ENCODE measurements at regions not wholly inside any gene's neighbourhood (a gene's known extent, or its start where the extent isn't known, plus 50 kb on each side); places are given as distances from the start of the nearest gene placed in this dataset.

GRCh38 chr7:85714951-85715350, 528.1 kb upstream of the SEMA3D start:
- H3K4me3 ChIP-seq (ENCODE audit: low read length, poor library complexity, severe bottlenecking), result no peak overlapping the region
- no peaks in the 10 kb centered on the region for H3K36me3 ChIP-seq (ENCODE audit: insufficient read depth, low read length)
- H3K9me2 ChIP-seq (replicated peaks; ENCODE audit: low read depth, low read length), result no peaks in the 10 kb centered on the region
- H3K4me1 ChIP-seq (ENCODE audit: insufficient read depth, low read length, poor library complexity, severe bottlenecking), result no peaks in the 10 kb centered on the region
- no peaks in the 10 kb centered on the region for H4K20me1 ChIP-seq (ENCODE audit: insufficient read depth, low read length, poor library complexity, severe bottlenecking)
- H2AFZ ChIP-seq (ENCODE audit: low read length), result no peak overlapping the region
- H3K79me2 ChIP-seq (ENCODE audit: insufficient read depth, low read length), result no peaks in the 10 kb centered on the region
- H3K9ac ChIP-seq (ENCODE audit: low read depth, low read length, poor library complexity, severe bottlenecking), result no peak overlapping the region
- H3K9me3 ChIP-seq (ENCODE audit: insufficient read depth, low read depth, low read length), result no peaks in the 10 kb centered on the region
- no peaks in the 10 kb centered on the region for H3F3A ChIP-seq (ENCODE audit: low read depth)
- no peak for TF ChIP-seq EZH2phosphoT487 (IDR thresholded peaks at IDR 0.05; ENCODE audit: borderline replicate concordance)
- no peak for TF ChIP-seq CTCF (conservative IDR thresholded peaks at IDR 0.05; ENCODE audit: low read length)
- H3K4me2 ChIP-seq (ENCODE audit: low read depth, low read length, poor library complexity, severe bottlenecking), result no peak overlapping the region
- H3K27me3 ChIP-seq (ENCODE audit: insufficient read depth, low read length, poor library complexity, severe bottlenecking), result no peaks in the 10 kb centered on the region

GRCh38 chr7:85714043-85714578, 527.3 kb upstream of the SEMA3D start:
- no peak overlapping the region for H3K4me2 ChIP-seq (ENCODE audit: low read depth, low read length, poor library complexity, severe bottlenecking)
- TF ChIP-seq EZH2phosphoT487 (IDR thresholded peaks at IDR 0.05; ENCODE audit: borderline replicate concordance) (no peak), CTCF (conservative IDR thresholded peaks at IDR 0.05; ENCODE audit: low read length) (no peak)

GRCh38 chr7:85713171-85713570, 526.3 kb upstream of the SEMA3D start:
- H3K4me1 ChIP-seq (ENCODE audit: insufficient read depth, low read length, poor library complexity, severe bottlenecking), result no peaks in the 10 kb centered on the region
- no peak overlapping the region for H3K9ac ChIP-seq (ENCODE audit: low read depth, low read length, poor library complexity, severe bottlenecking)
- H3K27me3 ChIP-seq (ENCODE audit: insufficient read depth, low read length, poor library complexity, severe bottlenecking), result no peaks in the 10 kb centered on the region
- H3K4me2 ChIP-seq (ENCODE audit: low read depth, low read length, poor library complexity, severe bottlenecking), result no peak overlapping the region
- H4K20me1 ChIP-seq (ENCODE audit: insufficient read depth, low read length, poor library complexity, severe bottlenecking), result no peaks in the 10 kb centered on the region
- H3K9me3 ChIP-seq (ENCODE audit: insufficient read depth, low read depth, low read length), result no peaks in the 10 kb centered on the region
- H3K79me2 ChIP-seq (ENCODE audit: insufficient read depth, low read length), result no peaks in the 10 kb centered on the region
- no peaks in the 10 kb centered on the region for H3K36me3 ChIP-seq (ENCODE audit: insufficient read depth, low read length)
- TF ChIP-seq CTCF (conservative IDR thresholded peaks at IDR 0.05; ENCODE audit: low read length) (no peak), EZH2phosphoT487 (IDR thresholded peaks at IDR 0.05; ENCODE audit: borderline replicate concordance) (no peak)
- H2AFZ ChIP-seq (ENCODE audit: low read length), result no peak overlapping the region
- H3K4me3 ChIP-seq (ENCODE audit: low read length, poor library complexity, severe bottlenecking), result no peak overlapping the region
- H3F3A ChIP-seq (ENCODE audit: low read depth), result no peaks in the 10 kb centered on the region
- no peaks in the 10 kb centered on the region for H3K9me2 ChIP-seq (replicated peaks; ENCODE audit: low read depth, low read length)

More at GRCh38 chr7:85714043-85714578, 527.3 kb upstream of the SEMA3D start:
- no peaks in the 10 kb centered on the region for H3K9me2 ChIP-seq (replicated peaks; ENCODE audit: low read depth, low read length)
- no peaks in the 10 kb centered on the region for H3K4me1 ChIP-seq (ENCODE audit: insufficient read depth, low read length, poor library complexity, severe bottlenecking)
- H3F3A ChIP-seq (ENCODE audit: low read depth), result no peaks in the 10 kb centered on the region
- H3K36me3 ChIP-seq (ENCODE audit: insufficient read depth, low read length), result no peaks in the 10 kb centered on the region
- no peaks in the 10 kb centered on the region for H3K79me2 ChIP-seq (ENCODE audit: insufficient read depth, low read length)
- no peaks in the 10 kb centered on the region for H3K9me3 ChIP-seq (ENCODE audit: insufficient read depth, low read depth, low read length)
- no peak overlapping the region for H2AFZ ChIP-seq (ENCODE audit: low read length)
- H3K9ac ChIP-seq (ENCODE audit: low read depth, low read length, poor library complexity, severe bottlenecking), result no peak overlapping the region
- no peaks in the 10 kb centered on the region for H4K20me1 ChIP-seq (ENCODE audit: insufficient read depth, low read length, poor library complexity, severe bottlenecking)
- H3K27me3 ChIP-seq (ENCODE audit: insufficient read depth, low read length, poor library complexity, severe bottlenecking), result no peaks in the 10 kb centered on the region
- H3K4me3 ChIP-seq (ENCODE audit: low read length, poor library complexity, severe bottlenecking), result no peak overlapping the region

Measured in Loucy (cell line).